ENCODE measurements at regions not wholly inside any gene's neighbourhood (a gene's known extent, or its start where the extent isn't known, plus 50 kb on each side); places are given as distances from the start of the nearest gene placed in this dataset.
"Not testable (repeated sequence)": the region's sequence is repeated elsewhere in the genome, so short reads cannot be mapped to it uniquely, and the experiment has no call there.

DNA sequence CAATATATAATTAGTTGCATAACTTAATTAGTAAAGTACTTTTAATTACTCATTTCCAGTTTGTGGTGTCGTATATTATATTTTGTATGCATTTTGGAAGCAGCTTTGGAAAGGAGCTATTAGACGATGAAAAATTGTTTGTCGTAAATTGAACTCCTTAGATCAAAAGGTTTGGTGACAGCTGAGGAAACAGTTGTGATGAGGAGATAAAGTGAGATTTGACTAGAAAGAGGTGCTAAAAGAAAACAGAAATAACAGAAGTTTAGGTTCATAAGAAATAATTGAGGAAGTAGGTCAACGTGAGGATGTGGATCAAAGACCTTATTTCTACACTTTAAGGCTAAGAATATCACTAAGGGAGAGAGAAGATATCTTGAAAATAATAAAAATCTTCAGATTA lies 141.9 kb upstream of the NETO1 start:
- DNase-seq (ENCODE audit: low read depth) = no peak

DNA sequence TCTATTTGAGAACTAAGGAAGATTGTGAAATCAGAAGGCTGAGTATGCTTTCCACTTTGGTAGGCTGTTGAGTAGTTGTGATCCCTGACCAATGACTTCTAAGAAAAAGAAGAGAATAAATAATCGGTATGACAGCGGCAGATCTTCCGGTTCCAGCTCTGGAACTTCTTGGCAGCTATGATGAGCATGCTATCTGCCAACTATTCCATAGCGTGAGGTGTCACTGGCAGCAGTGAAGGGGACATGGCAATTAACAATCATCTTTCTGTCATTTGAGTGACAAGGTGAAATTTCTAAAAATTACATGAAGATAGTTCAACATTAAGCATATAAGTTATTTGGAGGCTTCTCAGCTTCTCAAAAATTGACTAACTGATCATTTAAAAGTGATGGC lies 140.1 kb upstream of the NETO1 start:
- DNase-seq (ENCODE audit: low read depth) = no peak

DNA sequence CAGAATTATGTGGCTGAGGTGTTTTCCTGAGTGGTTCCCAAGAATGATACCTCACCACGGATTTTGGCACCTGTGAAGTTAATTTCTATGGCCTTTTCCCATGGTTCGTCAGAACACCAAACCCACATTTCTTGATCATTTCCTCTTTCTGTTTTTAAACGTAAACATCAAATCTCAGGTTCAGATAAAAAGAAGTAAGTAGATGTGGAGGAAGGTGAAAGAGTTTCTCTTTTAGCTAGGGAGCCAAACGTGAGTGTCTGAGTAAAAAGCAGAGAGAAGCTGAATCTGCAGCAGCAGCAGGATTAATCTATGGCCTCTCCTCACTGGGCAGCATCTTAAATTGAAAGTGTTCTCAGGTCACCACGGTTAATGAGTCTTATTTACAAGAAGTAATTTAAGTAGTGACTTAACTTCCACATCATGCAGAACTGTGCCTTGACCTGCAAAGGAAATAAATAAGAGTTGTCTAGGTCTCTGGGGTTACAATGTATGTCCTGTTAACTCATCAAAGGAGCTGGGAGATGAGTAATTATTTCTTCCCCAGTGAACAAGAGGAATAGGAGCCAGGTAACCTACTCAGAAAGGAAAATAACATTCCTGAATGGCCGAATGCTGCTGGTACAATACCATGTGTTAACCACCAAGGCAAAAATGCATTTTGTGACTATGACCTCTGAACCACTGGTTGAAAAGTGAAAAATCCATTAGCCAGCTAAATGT lies 139.6 kb upstream of the NETO1 start:
- DNase-seq (ENCODE audit: low read depth) = peak; percentile 6

DNA sequence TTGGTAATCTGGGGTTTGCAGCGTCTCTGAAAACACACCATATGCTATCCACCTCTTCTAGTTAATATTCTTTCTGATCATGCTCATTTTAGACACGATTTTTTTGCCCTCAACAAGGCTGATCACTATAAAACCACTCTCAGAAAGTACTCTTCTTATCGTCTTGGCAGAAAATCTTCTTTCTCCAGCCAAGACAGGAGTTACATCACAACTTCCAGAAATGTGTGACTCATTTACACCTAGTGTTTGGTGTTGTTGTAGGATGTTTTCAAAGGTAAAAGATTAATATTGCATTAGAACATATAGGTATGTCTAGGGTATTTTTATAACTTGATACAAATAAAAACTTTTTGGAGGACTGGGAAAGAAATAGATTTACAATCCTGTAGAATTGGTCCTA lies 138.5 kb upstream of the NETO1 start:
- no peak for DNase-seq (ENCODE audit: low read depth)

DNA sequence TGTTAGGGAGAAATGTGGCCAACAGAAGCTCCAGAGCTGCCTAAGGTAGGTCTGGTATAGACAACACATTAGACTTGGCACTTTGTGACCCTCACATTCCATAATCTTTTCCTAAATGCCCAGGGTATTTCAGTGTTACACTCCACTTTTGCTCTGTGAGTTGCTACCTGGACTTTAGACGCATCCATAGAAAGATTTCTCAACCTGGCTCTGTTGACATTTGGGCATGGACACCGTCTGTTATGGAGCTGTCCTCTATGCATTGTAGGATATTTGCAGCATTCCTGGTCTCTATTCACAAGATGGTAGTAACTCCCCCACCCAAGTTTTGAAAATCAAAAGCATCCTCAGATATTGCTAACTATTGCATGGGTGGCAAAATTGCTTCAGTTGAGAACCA lies 136.5 kb upstream of the NETO1 start:
- no peak for DNase-seq (ENCODE audit: low read depth)

DNA sequence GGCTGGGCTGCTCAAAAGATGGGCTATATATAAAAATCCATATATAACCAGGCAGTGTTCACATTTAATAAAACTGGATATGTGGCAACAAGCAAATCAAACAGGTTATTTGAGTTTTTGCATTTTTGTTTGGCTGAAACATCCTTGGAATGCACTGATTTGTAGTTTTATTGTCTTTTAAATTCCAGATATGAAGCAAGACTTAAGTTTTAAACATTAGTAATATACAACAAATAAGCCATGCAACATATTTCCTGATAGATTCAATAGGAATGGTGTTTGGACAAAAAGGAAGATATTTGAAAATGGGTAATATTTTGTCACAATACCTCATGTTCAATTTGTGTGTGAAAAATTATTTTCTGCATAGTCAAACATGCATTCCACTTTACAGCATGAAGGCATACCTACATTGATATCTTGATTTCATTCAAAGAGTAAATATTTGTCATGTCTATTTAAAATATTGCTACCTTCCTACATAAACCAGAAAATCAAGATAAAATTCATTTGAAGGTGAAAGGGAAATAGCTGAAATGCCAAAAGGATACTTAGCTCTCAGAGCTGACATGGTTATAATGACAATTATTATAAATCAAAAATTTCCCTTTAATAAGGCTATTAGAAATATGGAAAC lies 132.3 kb upstream of the NETO1 start:
- no peak for DNase-seq (ENCODE audit: low read depth)

DNA sequence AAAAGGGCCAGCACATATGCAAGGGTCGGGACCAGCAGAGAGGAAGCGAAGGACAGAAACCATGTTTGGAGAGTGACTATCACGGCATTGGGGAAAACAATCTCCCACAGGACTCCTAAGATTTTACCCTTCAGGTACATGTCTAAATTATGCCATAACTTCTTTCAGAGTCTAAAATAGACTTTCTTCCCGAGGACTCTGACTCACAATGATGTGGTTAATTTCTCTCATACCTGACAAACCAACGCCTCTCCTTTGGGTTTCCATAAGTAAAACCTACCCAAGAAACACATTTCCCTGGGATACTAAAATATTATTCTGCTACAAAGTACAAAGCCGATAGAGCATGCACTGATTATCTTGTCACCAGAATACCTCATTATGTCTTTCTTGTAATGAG lies 127.8 kb upstream of the NETO1 start:
- DNase-seq (ENCODE audit: low read depth) = peak; percentile 11

DNA sequence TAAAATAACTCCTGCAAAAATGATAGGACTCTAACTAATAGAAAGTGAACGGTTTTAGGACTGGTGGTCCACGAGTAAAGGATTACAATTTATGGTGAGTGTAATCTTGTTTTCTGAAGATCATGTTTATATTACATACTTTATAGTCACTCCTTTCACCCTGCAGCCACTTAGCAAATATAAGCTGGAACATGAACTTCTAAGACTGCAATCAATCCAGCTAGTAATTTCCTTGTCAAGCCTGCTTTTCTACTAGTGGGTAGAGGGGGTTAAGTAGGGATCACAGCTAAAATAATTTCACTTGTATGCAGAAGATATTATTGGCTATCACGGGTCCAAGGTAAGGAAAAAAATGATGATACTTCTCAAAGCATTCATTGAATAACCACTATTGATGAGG lies 125.5 kb upstream of the NETO1 start:
- DNase-seq (ENCODE audit: low read depth) = no peak

DNA sequence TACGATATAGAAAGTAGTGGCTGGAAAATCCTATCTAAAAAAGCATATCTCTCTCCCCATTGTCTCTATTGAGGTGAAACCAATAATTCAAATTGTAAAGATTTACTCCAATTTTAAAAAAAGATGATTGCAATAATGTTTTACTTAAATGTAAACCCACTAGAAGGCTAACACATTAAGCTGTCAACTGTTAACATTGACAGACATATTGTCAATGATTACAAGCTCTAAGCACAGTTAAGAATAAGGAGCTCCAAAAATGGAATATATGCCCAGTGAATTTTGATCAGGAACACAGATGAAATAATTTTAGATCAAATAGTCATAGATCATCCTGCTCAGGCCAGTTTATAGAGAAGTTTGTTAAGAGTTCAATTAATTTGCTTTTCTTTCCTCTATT lies 123.6 kb upstream of the NETO1 start:
- no peak for DNase-seq (ENCODE audit: low read depth)

DNA sequence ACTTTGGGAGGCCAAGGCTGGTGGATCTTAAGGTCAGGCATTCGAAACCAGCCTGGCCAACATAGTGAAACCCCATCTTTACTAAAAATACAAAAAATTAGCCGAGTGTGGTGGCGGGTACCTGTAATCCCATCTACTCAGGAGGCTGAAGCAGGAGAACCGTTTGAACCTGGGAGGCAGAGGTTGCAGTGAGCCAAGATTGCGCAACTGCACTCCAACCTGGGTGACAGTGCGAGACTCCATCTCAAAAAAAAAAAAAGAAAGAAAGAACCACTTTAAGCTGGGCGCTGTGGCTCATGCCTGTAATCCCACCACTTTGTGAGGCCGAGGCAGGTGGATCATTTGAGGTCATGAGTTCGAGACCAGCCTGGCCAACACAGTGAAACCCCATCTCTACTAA lies 119.8 kb upstream of the NETO1 start:
- DNase-seq (ENCODE audit: low read depth) = not testable (repeated sequence)

DNA sequence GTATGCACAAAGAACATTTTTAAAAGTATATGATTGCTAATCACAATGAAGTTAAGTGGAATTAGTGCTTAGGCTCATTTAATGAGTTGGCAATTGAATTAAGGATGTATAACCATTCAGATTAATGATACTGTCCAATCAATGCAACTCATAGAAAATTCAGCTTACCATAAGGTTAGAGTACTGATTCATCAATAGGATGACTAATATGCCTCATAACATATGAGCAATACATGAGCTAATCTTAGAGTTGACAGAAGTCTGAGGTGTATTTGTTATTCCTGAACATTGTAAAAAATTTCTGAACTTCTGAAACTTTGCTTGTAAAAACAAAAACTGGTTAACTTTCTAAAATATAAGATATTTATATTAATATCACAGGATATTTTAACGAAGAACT lies 118.3 kb upstream of the NETO1 start:
- peak; percentile 27 for DNase-seq (ENCODE audit: low read depth)

DNA sequence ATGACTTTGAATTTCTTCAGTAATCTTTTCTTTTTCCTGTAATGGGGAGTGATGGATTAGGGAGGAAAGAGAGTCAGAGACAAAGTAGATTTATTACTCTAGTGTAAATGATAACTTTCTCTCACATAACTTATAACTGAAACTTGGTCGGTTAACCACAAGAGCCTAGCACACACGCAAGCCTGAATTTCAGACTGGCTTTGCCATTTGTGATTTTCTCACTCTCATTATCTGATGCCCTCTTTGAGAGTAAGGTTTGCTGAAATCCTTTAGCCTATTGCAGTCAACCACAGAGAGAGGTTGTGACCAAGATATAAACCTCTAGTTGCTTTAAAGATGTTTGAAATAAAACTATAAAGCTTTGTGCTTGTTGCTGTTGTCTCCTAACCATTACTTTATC lies 117.9 kb upstream of the NETO1 start:
- DNase-seq (ENCODE audit: low read depth) = no peak

DNA sequence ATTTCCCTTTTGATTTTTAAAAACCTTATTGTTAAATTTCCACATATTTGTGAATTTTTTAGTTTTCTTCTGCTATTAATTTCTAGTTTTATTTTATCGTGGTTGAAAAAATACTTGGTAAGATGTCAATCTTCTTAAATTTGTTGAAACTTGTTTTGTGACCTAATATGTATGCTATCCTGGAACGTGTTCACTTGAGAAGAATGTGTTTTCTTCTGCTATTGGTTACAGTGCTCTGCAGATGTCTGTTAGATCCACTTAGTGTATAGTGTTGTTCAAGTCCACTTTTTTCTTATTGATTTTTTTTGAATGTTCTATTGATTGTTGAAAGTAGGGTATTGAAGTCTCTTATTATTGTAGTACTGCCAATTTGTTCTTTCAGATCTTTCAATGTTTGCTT lies 116.5 kb upstream of the NETO1 start:
- DNase-seq (ENCODE audit: low read depth) = no peak

DNA sequence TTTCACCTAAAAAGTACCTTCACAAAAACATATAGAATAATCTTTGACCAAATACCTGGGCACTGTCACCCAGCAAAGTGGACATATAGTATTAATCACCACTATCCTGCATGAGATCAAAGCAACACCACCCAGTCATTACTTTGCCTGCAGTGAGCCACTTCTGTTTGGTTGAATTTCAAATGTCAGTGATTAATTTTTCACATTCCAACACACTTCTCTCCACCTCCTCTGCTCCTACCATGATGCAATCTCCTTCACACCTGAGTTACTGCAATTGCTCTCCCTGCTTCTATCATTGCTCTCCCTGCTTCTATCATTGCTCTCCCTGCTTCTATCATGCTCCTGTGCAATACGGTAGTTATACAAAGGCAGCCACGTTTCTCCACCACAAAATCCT lies 106.1 kb upstream of the NETO1 start:
- no peak for DNase-seq (ENCODE audit: low read depth)

DNA sequence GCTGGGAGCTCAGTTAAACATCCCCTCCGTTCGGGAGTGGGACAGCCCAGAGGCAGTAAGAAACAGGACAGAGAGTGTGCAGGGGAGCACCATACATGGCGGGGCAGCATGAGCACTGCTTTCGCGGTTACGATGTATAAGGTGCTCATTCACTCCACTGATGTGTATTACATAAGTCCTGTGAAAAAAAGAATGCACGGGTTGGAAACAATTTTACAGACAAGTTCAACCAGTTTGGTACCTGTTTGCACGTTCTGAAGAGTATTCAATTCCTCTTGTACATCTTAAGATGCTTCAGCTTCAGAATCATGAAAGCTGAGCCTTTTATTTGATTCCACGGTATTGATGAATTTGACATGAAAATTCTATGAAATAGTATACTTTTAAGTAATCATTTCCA lies 97.8 kb upstream of the NETO1 start:
- DNase-seq (ENCODE audit: low read depth) = no peak

DNA sequence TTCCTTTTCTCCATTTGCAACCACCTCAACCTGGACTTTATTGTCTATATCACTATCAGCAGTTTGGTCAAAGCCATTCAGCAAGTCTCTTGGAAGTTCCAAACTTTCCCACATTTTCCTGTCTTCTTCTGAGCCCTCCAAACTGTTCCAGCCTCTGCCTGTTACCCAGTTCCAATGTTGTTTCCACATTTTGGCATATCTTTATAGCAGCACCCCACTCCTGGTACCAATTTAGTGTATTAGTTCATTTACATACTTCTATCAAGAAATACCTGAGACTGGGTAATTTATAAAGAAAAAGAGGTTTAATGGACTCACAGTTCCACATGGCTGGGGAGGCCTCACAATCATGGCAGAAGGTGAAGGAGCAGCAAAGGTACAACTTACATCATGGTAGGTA lies 90.4 kb upstream of the NETO1 start:
- DNase-seq (ENCODE audit: low read depth) = not testable (repeated sequence)

DNA sequence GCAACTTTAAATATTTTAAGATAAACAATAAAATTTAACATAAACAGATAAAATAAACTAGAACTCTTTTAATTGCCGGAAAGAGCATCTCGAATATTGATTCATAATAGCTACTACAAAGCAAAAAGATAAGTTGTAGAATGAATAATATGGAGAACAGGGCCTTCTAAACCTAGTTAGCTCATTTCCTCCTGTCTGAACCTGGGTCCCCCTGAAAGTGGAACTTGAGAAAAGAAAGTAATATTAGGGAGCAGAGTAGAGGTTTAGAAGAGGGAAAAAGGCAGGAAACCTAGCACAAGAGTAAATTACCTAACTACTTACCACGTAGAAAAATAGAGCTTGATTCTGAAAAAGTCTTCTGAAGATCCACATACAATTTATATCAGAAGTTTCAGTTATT lies 80.7 kb upstream of the NETO1 start:
- no peak for DNase-seq (ENCODE audit: low read depth)

DNA sequence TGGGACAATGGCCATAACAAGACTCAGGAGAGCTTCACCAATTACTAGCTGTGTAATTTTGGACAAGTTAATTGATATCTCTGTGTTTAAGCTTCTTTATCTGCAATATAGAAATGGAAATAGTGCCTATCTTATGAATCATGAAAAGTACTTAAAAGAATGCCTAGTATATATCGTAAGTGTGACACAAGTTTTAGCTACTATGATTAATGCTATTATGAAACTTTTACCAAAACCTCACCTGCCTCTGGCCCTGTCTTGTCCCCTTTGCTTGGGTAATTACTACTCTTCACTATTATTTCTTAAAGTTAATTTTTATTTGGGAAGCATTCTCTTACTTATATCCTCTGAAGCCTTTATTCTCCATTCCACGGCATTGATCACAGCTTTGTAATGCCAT lies 75.0 kb upstream of the NETO1 start:
- DNase-seq (ENCODE audit: low read depth) = no peak

DNA sequence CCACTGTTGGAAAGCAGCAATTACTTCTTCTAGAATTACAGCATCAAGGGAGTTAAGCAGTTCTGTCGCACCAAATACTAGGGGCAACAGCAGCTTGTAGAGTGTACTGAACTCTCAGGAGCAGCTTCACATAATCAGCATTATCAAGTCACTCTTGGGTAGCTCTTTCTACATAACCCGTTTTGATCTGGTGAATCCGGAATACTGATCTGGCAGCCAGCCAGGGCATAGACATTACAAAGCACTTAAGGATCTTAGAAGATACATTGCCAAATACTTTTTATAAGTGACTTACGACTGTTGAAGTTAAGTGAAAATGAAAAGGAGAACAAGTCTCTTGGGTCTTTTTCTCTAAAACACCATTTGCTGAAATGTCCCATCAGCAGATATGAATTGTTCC lies 73.2 kb upstream of the NETO1 start:
- no peak for DNase-seq (ENCODE audit: low read depth)

DNA sequence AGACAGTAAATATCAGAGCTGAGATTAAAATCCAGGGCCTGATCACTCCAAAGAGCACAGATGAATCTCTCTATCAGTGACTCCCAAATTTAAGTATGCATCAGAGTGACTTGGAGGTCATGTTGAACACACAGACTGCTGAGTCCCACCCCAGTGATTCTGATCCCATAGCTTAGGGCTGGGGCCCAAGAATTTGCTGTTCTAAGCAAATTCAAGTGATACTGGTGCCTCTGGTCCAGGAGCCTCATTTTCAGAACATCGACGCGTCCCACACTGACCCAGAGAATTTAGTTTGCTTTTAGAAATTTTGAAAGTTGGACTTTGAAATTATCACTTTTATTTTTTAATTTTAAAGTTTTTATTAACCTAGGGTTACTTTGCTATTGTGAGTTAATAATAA lies 72.7 kb upstream of the NETO1 start:
- no peak for DNase-seq (ENCODE audit: low read depth)

DNA sequence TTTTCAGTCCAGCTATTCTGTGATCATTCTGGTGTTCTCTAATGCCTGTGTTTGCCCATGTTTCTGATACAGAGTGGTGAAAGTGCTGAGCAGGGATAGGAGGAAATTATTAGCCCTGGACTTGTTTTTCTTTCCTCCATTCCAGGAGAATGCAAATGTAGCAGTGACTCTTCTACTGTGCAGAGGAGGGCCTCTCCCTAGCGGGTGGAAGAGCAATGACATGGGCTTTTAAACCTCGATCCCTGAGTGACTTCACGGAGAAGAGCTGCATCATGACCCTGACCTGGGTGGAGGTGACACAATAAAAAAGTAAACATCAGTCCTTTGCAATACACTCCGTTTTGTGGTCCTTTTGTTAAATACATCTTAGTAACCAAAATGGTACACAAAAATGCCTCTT lies 68.0 kb upstream of the NETO1 start:
- DNase-seq (ENCODE audit: low read depth) = no peak

DNA sequence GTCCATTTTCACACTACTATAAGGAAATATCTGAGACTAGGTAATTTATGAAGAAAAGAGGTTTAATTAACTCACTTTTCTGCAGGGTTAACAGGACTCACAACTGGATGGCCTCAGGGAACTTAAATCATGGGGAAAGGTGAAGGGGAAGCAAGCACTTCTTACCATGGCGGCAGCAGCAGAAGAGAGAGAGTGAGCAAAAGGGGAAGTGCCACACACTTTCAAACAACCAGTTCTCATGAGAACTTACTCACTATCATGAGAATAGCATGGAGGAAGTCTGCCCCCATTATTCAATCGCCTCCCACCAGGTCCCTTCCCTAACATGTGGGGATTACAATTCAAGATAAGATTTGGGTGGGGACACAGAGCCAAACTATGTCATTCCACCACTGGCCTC lies 55.1 kb upstream of the NETO1 start:
- DNase-seq (ENCODE audit: low read depth) = no peak
